Peyer's patch (tissue), 4 donors: ENCODE measurements at regions not wholly inside any gene's neighbourhood (a gene's known extent, or its start where the extent isn't known, plus 50 kb on each side); places are given as distances from the start of the nearest gene placed in this dataset.
"Not testable (repeated sequence)": the region's sequence is repeated elsewhere in the genome, so short reads cannot be mapped to it uniquely, and the experiment has no call there.

Experiments used
- DNase-seq, 3 donors: peaks; one replicate each; pipeline ENCODE4 v3.0.0-alpha.2; 2017 to 2019
- H3K27ac ChIP-seq, 4 donors: fragments of 200-600 bp; sonication (generic); one replicate each; pipeline ENCODE4 v1.5.1; 2016 to 2019
- H3K27me3 ChIP-seq, 2 donors: fragments of 200-600 bp; sonication (generic); one replicate each; pipeline ENCODE4 v1.5.1; 2019
- H3K36me3 ChIP-seq, 3 donors: fragments of 200-600 bp; sonication (generic); one replicate each; pipeline ENCODE4 v1.5.1; 2016 to 2019
- H3K4me1 ChIP-seq, 4 donors: fragments of 200-600 bp; sonication (generic); one replicate each; pipeline ENCODE4 v1.5.1; 2016 to 2019
- H3K4me3 ChIP-seq, 4 donors: fragments of 200-600 bp; sonication (generic); 1 replicate in 3 of 4; 2 replicates in 1 of 4; pipeline ENCODE4 v1.5.1; 2016 to 2019; ENCODE audit warnings: mild to moderate bottlenecking in 1 of 4
- H3K9me3 ChIP-seq, 4 donors: fragments of 200-600 bp; sonication (generic); one replicate each; pipeline ENCODE4 v1.5.1; 2016 to 2019; ENCODE audit warnings: mild to moderate bottlenecking in 1 of 4
- CTCF ChIP-seq, 6 experiments: fragments of 450-650 bp in 4 of 6; fragments of 200-600 bp in 2 of 6; sonication (generic) in 1 of 6; IDR thresholded peaks; one replicate each; pipeline ENCODE4 v1.5.1; 2017 to 2019; ENCODE audit warnings: antibody characterized with exemption in 6 of 6, mild to moderate bottlenecking in 3 of 6, moderate library complexity in 1 of 6
- POLR2A ChIP-seq, 2 donors: fragments of 450-650 bp; IDR thresholded peaks; one replicate each; pipeline ENCODE4 v1.5.1; 2017; ENCODE audit warnings: antibody characterized with exemption in 2 of 2, mild to moderate bottlenecking in 2 of 2, moderate library complexity in 2 of 2

- no peaks in the 10 kb centered on the region for H3K36me3 ChIP-seq
- no peaks in the 10 kb centered on the region for H3K9me3 ChIP-seq
- no peak overlapping the region for H3K4me3 ChIP-seq
- H3K27me3 ChIP-seq: no peaks in the 10 kb centered on the region
- no peak overlapping the region for H3K27ac ChIP-seq
- H3K4me1 ChIP-seq: no peaks in the 10 kb centered on the region
- TF ChIP-seq CTCF (IDR thresholded peaks at IDR 0.05) (no peak), POLR2A (IDR thresholded peaks at IDR 0.05) (no peak)
- no peak for DNase-seq
These were observed 145.0 kb upstream of the TMEM229A start for GRCh38 chr7:124177891-124178290.

GRCh38 chr7:124171812-124172211, 138.9 kb upstream of the TMEM229A start:
- DNase-seq, H3K27ac ChIP-seq, H3K4me3 ChIP-seq, H3K36me3 ChIP-seq, H3K4me1 ChIP-seq, H3K27me3 ChIP-seq, H3K9me3 ChIP-seq: not testable (repeated sequence)

GRCh38 chr7:124171068-124171467, 138.2 kb upstream of the TMEM229A start:
- no peaks in the 10 kb centered on the region for H3K36me3 ChIP-seq
- no peak for DNase-seq
- H3K9me3 ChIP-seq: no peaks in the 10 kb centered on the region
- peak in 1 of 6 experiments; percentile 10 for TF ChIP-seq CTCF (IDR thresholded peaks at IDR 0.05)
- TF ChIP-seq POLR2A (IDR thresholded peaks at IDR 0.05): no peak
- no peak overlapping the region for H3K4me3 ChIP-seq
- no peaks in the 10 kb centered on the region for H3K27me3 ChIP-seq
- no peak overlapping the region for H3K27ac ChIP-seq
- H3K4me1 ChIP-seq: no peaks in the 10 kb centered on the region

GRCh38 chr7:124168616-124169015, 135.7 kb upstream of the TMEM229A start:
- no peaks in the 10 kb centered on the region for H3K36me3 ChIP-seq
- no peak overlapping the region for H3K4me3 ChIP-seq
- H3K9me3 ChIP-seq: no peaks in the 10 kb centered on the region
- no peak for TF ChIP-seq POLR2A (IDR thresholded peaks at IDR 0.05)
- TF ChIP-seq CTCF (IDR thresholded peaks at IDR 0.05): no peak
- no peak for DNase-seq
- H3K4me1 ChIP-seq: no peaks in the 10 kb centered on the region
- no peaks in the 10 kb centered on the region for H3K27me3 ChIP-seq
- H3K27ac ChIP-seq: no peak overlapping the region

- H3K4me3 ChIP-seq: no peak overlapping the region
- H3K27ac ChIP-seq: no peak overlapping the region
- TF ChIP-seq CTCF (IDR thresholded peaks at IDR 0.05) (no peak), POLR2A (IDR thresholded peaks at IDR 0.05) (no peak)
These were observed 129.8 kb upstream of the TMEM229A start for GRCh38 chr7:124162667-124163066.

GRCh38 chr7:124155432-124156022, 122.7 kb upstream of the TMEM229A start:
- no peaks in the 10 kb centered on the region for H3K4me1 ChIP-seq
- DNase-seq: no peak
- H3K27me3 ChIP-seq: no peaks in the 10 kb centered on the region
- no peak overlapping the region for H3K27ac ChIP-seq
- no peak for TF ChIP-seq POLR2A (IDR thresholded peaks at IDR 0.05)
- TF ChIP-seq CTCF (IDR thresholded peaks at IDR 0.05): peak in 4 of 6 experiments; percentile 12 to 47 (median 44)
- H3K4me3 ChIP-seq: no peak overlapping the region
- no peaks in the 10 kb centered on the region for H3K36me3 ChIP-seq
- no peaks in the 10 kb centered on the region for H3K9me3 ChIP-seq

More at GRCh38 chr7:124162667-124163066, 129.8 kb upstream of the TMEM229A start:
- no peaks in the 10 kb centered on the region for H3K9me3 ChIP-seq
- H3K36me3 ChIP-seq: no peaks in the 10 kb centered on the region
- H3K27me3 ChIP-seq: no peaks in the 10 kb centered on the region
- DNase-seq: no peak
- no peaks in the 10 kb centered on the region for H3K4me1 ChIP-seq
